Endothelial cell of umbilical vein (primary cell): ENCODE measurements at regions not wholly inside any gene's neighbourhood (a gene's known extent, or its start where the extent isn't known, plus 50 kb on each side); places are given as distances from the start of the nearest gene placed in this dataset.

ENCODE experiments used
- BruUV-seq: library from RNA; stranded (reverse); fragments of 400-500 nt; replicated peaks from 2 replicates; lab custom pipeline; 2021; lab: Mats Ljungman, UMichigan
- CTCF ChIA-PET: fragments of 300-600, 350-600 bp; sonication (Branson Sonifier 250); formaldehyde crosslinking; loops from one replicate; lab custom pipeline; 2021; ENCODE audit warnings: antibody characterized with exemption, inconsistent platforms; lab: Charles Lee
- POLR2A ChIA-PET: fragments of 300-600, 350-600 bp; sonication (Branson Sonifier 250); formaldehyde crosslinking; loops from one replicate; lab custom pipeline; 2021; ENCODE audit warnings: antibody characterized with exemption, inconsistent platforms; lab: Charles Lee
- DNase-seq: peaks from one replicate; pipeline ENCODE4 v3.0.0-alpha.2; 2011; ENCODE audit warnings: low read depth, low spot score
- FAIRE-seq: peaks from 2 replicates; lab custom pipeline; 2011; peaks lifted over from hg19 to GRCh38; lab: Jason Lieb, UNC
- H2AFZ ChIP-seq: 2 replicates; pipeline ENCODE4 v1.6.0; 2012; ENCODE audit warnings: low read depth, low read length, control low read depth, inconsistent platforms
- H3K27ac ChIP-seq: 2 replicates; pipeline ENCODE4 v1.5.1; 2011; ENCODE audit warnings: low read depth, mild to moderate bottlenecking, control low read depth, low read length, moderate library complexity; ENCODE audit not compliant: insufficient read depth
- H3K27me3 ChIP-seq, 2 experiments: 2 replicates each; pipeline versions ENCODE4 v1.6.0 to v1.6.1; 2011; ENCODE audit warnings: low read length in 2 of 2, mixed read lengths in 1 of 2; ENCODE audit not compliant: control insufficient read depth in 2 of 2, insufficient read depth in 2 of 2
- H3K36me3 ChIP-seq, 2 experiments: 2 replicates in 1 of 2; 3 replicates in 1 of 2; pipeline ENCODE4 v1.5.1; 2011; ENCODE audit warnings: low read length in 2 of 2, mild to moderate bottlenecking in 1 of 2, moderate library complexity in 1 of 2; ENCODE audit not compliant: control insufficient read depth in 2 of 2, insufficient read depth in 2 of 2; ENCODE audit errors: extremely low read depth in 1 of 2
- H3K4me1 ChIP-seq: 3 replicates; pipeline ENCODE4 v1.5.1; 2011; ENCODE audit warnings: mild to moderate bottlenecking, low read length; ENCODE audit not compliant: control insufficient read depth, insufficient read depth; ENCODE audit errors: extremely low read depth
- H3K4me2 ChIP-seq: 2 replicates; pipeline ENCODE4 v1.6.1; 2011; ENCODE audit warnings: low read length, control low read depth, mixed read lengths; ENCODE audit not compliant: insufficient read depth
- H3K4me3 ChIP-seq, 3 experiments: fragments of 200-600 bp in 1 of 3; sonication (generic), shearing (Covaris generic) in 1 of 3; replicated peaks in 1 of 3; 2 replicates each; pipeline ENCODE4 v1.5.1; 2011 to 2016; ENCODE audit warnings: control low read depth in 3 of 3, low read length in 3 of 3, mild to moderate bottlenecking in 2 of 3, inconsistent platforms in 1 of 3, low read depth in 1 of 3, moderate library complexity in 1 of 3; ENCODE audit not compliant: insufficient read depth in 1 of 3
- H3K79me2 ChIP-seq: 2 replicates; pipeline ENCODE4 v1.6.0; 2012; ENCODE audit warnings: low read length, inconsistent platforms; ENCODE audit not compliant: control insufficient read depth, insufficient read depth
- H3K9ac ChIP-seq: replicated peaks from 2 replicates; pipeline ENCODE3; 2011; ENCODE audit warnings: low read length, control low read depth; ENCODE audit not compliant: insufficient read depth; ENCODE audit errors: extremely low read depth
- H3K9me1 ChIP-seq: replicated peaks from 3 replicates; pipeline ENCODE4 v1.6.0; 2011; ENCODE audit warnings: mild to moderate bottlenecking, low read length; ENCODE audit not compliant: control insufficient read depth, insufficient read depth; ENCODE audit errors: extremely low read depth
- H3K9me3 ChIP-seq: replicated peaks from 2 replicates; pipeline ENCODE4 v1.5.1; 2012; ENCODE audit warnings: low read length, inconsistent platforms; ENCODE audit not compliant: control insufficient read depth, insufficient read depth
- H4K20me1 ChIP-seq: replicated peaks from 2 replicates; pipeline ENCODE3; 2011; ENCODE audit warnings: mild to moderate bottlenecking, low read length; ENCODE audit not compliant: control insufficient read depth, insufficient read depth; ENCODE audit errors: extremely low read depth
- EZH2 ChIP-seq: IDR thresholded peaks from 2 replicates; pipeline ENCODE4 v1.6.1; 2012; ENCODE audit warnings: borderline replicate concordance, low read depth, mild to moderate bottlenecking, moderate library complexity, low read length, inconsistent platforms; ENCODE audit not compliant: severe bottlenecking
- FOS ChIP-seq: IDR thresholded peaks from 2 replicates; pipeline ENCODE4 v1.6.1; 2011; ENCODE audit warnings: mild to moderate bottlenecking, low read length, moderate library complexity, borderline replicate concordance; ENCODE audit not compliant: insufficient read depth
- GATA2 ChIP-seq: IDR thresholded peaks from 2 replicates; pipeline ENCODE4 v1.7.0; 2011; ENCODE audit warnings: low read depth, mild to moderate bottlenecking, moderate library complexity, mixed read lengths, low read length; ENCODE audit not compliant: insufficient read length, insufficient read depth
- JUN ChIP-seq: IDR thresholded peaks from 2 replicates; pipeline ENCODE4 v1.6.1; 2011; ENCODE audit warnings: borderline replicate concordance, low read depth; ENCODE audit not compliant: insufficient read length, insufficient read depth
- MYC ChIP-seq: IDR thresholded peaks from one replicate; pipeline ENCODE4 v1.6.1; 2011; ENCODE audit warnings: mild to moderate bottlenecking, low read depth, low read length
- POLR2A ChIP-seq: IDR thresholded peaks from 2 replicates; pipeline ENCODE4 v1.6.1; 2012; ENCODE audit warnings: low read depth, mild to moderate bottlenecking, control low read depth, low read length
- POLR2AphosphoS5 ChIP-seq: IDR thresholded peaks from 2 replicates; pipeline ENCODE4 v1.6.1; 2012; ENCODE audit warnings: low read depth, mild to moderate bottlenecking, control low read depth, low read length, moderate library complexity; ENCODE audit not compliant: insufficient read depth
- dilution Hi-C: fragments of 300-500 bp; cut with MboI; formaldehyde crosslinking; loops from one replicate; pipeline ENCODE4 v1.15.0; 2019; ENCODE audit warnings: low sequenced_read_pairs; ENCODE audit not compliant: extremely low pct_ligation_motif_present
- intact Hi-C: fragments of 100-400 bp; cut with micrococcal nuclease; formaldehyde crosslinking; loops from one replicate; pipeline ENCODE4 v1.10.0; 2022
- TF ChIP-seq, protein P1 (sequence below): IDR thresholded peaks from 2 replicates; pipeline ENCODE4 v1.6.1; 2011; ENCODE audit not compliant: insufficient read depth, insufficient read length
- TF ChIP-seq, protein P2 (sequence below), 2 donors: IDR thresholded peaks; 1 replicate in 1 of 2; 2 replicates in 1 of 2; pipeline ENCODE4 v1.5.1; 2011; ENCODE audit warnings: low read length in 2 of 2, mild to moderate bottlenecking in 2 of 2, moderate library complexity in 2 of 2, control low read depth in 1 of 2, inconsistent platforms in 1 of 2, low read depth in 1 of 2; ENCODE audit not compliant: insufficient read depth in 1 of 2; ENCODE audit errors: extremely low read depth in 1 of 2

DNA sequence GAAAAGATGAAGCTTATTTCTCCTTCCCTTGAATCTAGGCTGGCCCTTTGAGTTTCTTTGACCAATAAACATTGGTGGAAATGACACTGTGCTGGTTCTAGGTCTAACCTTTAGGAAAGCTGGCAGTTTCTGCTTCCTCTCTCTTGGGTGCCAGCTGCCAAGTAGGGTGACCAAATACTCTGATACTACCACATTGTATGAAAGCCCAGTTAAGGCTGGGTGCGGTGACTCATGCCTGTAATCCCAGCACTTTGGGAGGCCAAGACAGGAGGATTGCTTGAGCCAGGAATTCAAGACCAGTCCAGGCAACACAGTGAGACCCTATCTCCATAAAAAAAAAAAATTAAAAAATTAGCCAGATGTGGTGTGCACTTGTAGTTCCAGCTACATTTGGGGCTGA lies 320.7 kb downstream of the ZNF621 start:
- intact Hi-C loops = no loop called here
- H3K36me3 ChIP-seq = no peaks in the 10 kb centered on the region
- ChIA-PET CTCF (no interaction called here), POLR2A (no interaction called here)
- H3K27ac ChIP-seq = no peak overlapping the region
- no peaks in the 10 kb centered on the region for H3K4me1 ChIP-seq
- dilution Hi-C loops = no loop called here
- H3K9me1 ChIP-seq = no peaks in the 10 kb centered on the region
- BruUV-seq = no TSS peak
- TF ChIP-seq JUN (no peak), FOS (no peak), EZH2 (no peak), GATA2 (no peak), POLR2A (no peak), MYC (no peak), POLR2AphosphoS5 (no peak)
- TF ChIP-seq, protein P1, sequence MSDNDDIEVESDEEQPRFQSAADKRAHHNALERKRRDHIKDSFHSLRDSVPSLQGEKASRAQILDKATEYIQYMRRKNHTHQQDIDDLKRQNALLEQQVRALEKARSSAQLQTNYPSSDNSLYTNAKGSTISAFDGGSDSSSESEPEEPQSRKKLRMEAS = no peak
- TF ChIP-seq, protein P2, sequence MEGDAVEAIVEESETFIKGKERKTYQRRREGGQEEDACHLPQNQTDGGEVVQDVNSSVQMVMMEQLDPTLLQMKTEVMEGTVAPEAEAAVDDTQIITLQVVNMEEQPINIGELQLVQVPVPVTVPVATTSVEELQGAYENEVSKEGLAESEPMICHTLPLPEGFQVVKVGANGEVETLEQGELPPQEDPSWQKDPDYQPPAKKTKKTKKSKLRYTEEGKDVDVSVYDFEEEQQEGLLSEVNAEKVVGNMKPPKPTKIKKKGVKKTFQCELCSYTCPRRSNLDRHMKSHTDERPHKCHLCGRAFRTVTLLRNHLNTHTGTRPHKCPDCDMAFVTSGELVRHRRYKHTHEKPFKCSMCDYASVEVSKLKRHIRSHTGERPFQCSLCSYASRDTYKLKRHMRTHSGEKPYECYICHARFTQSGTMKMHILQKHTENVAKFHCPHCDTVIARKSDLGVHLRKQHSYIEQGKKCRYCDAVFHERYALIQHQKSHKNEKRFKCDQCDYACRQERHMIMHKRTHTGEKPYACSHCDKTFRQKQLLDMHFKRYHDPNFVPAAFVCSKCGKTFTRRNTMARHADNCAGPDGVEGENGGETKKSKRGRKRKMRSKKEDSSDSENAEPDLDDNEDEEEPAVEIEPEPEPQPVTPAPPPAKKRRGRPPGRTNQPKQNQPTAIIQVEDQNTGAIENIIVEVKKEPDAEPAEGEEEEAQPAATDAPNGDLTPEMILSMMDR (IDR thresholded peaks at IDR 0.05; ENCODE audit: extremely low read depth in 1 of 2, insufficient read depth in 1 of 2, low read depth in 1 of 2, low read length in 2 of 2) = no peak
- no peak overlapping the region for H3K4me2 ChIP-seq
- DNase-seq (no peak), FAIRE-seq (no peak)
- no peaks in the 10 kb centered on the region for H3K9me3 ChIP-seq
- H3K79me2 ChIP-seq = no peaks in the 10 kb centered on the region
- no peak overlapping the region for H3K4me3 ChIP-seq
- no peaks in the 10 kb centered on the region for H4K20me1 ChIP-seq
- H3K27me3 ChIP-seq = peaks cover 0 to 4% of the 10 kb centered on the region in 2 experiments
- H2AFZ ChIP-seq = no peak overlapping the region
- no peak overlapping the region for H3K9ac ChIP-seq
